HepG2 (cell line): ENCODE measurements at regions not wholly inside any gene's neighbourhood (a gene's known extent, or its start where the extent isn't known, plus 50 kb on each side); places are given as distances from the start of the nearest gene placed in this dataset.

Source experiments
- ATAC-seq: fragments of 200-7000 bp; cut with Tn5 transposase; 3 replicates; pipeline ENCODE4 v1.9.1; 2020; ENCODE audit warnings: mild to moderate bottlenecking, moderate library complexity
- BruUV-seq: library from RNA; stranded (reverse); fragments of 400-500 nt; replicated peaks from 2 replicates; lab custom pipeline; 2021; lab: Mats Ljungman, UMichigan
- CTCF ChIA-PET: fragments of 300-600 bp; formaldehyde crosslinking; extraction: SDS; loops from one replicate; lab custom pipeline; 2021; ENCODE audit warnings: low total read pairs, inconsistent platforms, low intra/inter-chr PET ratio; lab: Yijun Ruan, JAX
- POLR2A ChIA-PET: fragments of 350-600 bp; sonication (Branson Sonifier 250); formaldehyde crosslinking; loops from one replicate; lab custom pipeline; 2020; ENCODE audit warnings: antibody characterized with exemption, inconsistent platforms; lab: Yijun Ruan, JAX
- DNase-seq: peaks from one replicate; pipeline ENCODE4 v3.0.0-alpha.2; 2015; ENCODE audit warnings: low spot score
- FAIRE-seq: peaks from 3 replicates; lab custom pipeline; 2011; peaks lifted over from hg19 to GRCh38; lab: Jason Lieb, UNC
- H2AFZ ChIP-seq: one replicate; pipeline ENCODE4 v1.6.1; 2011; ENCODE audit warnings: low read length, inconsistent platforms
- H3K27ac ChIP-seq: fragments of 300-600 bp; 3 replicates; pipeline ENCODE4 v1.8.0; 2011; ENCODE audit warnings: mixed run types, mild to moderate bottlenecking, mixed read lengths, low read length, inconsistent platforms; ENCODE audit not compliant: insufficient read depth; ENCODE audit errors: extremely low read length
- H3K27me3 ChIP-seq, 2 experiments: fragments of 200-600 bp in 1 of 2; 2 replicates in 1 of 2; 3 replicates in 1 of 2; pipeline versions ENCODE4 v1.6.0 to v1.8.0; 2011; ENCODE audit warnings: low read length in 2 of 2, mild to moderate bottlenecking in 2 of 2, moderate library complexity in 2 of 2, inconsistent platforms in 1 of 2; ENCODE audit not compliant: insufficient read depth in 2 of 2, control insufficient read depth in 1 of 2
- H3K36me3 ChIP-seq, 2 experiments: fragments of 200-600 bp in 1 of 2; replicated peaks in 1 of 2; 2 replicates in 1 of 2; 3 replicates in 1 of 2; pipeline versions ENCODE4 v1.5.1 to v1.8.0; 2011; ENCODE audit warnings: low read length in 2 of 2, inconsistent platforms in 1 of 2; ENCODE audit not compliant: insufficient read depth in 2 of 2, control insufficient read depth in 1 of 2
- H3K4me1 ChIP-seq: 2 replicates; pipeline ENCODE4 v1.5.1; 2012; ENCODE audit warnings: low read length, inconsistent platforms; ENCODE audit not compliant: insufficient read depth
- H3K4me2 ChIP-seq: 2 replicates; pipeline ENCODE4 v1.6.0; 2011; ENCODE audit warnings: low read depth, low read length, inconsistent platforms
- H3K4me3 ChIP-seq, 3 experiments: fragments of 200-600 bp in 1 of 3; sonication (generic), shearing (Covaris generic) in 1 of 3; replicated peaks in 1 of 3; 2 replicates each; pipeline ENCODE4 v1.5.1; 2011 to 2016; ENCODE audit warnings: low read length in 3 of 3, inconsistent platforms in 2 of 3, low read depth in 2 of 3, mild to moderate bottlenecking in 2 of 3, control low read depth in 1 of 3, mixed read lengths in 1 of 3; ENCODE audit not compliant: insufficient read depth in 1 of 3
- H3K79me2 ChIP-seq: one replicate; pipeline ENCODE4 v1.6.1; 2011; ENCODE audit warnings: low read length, inconsistent platforms; ENCODE audit not compliant: insufficient read depth
- H3K9ac ChIP-seq: 2 replicates; pipeline ENCODE4 v1.6.0; 2011; ENCODE audit warnings: mild to moderate bottlenecking, low read depth, low read length, inconsistent platforms; ENCODE audit not compliant: insufficient read depth
- H3K9me3 ChIP-seq: 2 replicates; pipeline ENCODE4 v1.5.1; 2012; ENCODE audit warnings: mild to moderate bottlenecking, low read length
- H4K20me1 ChIP-seq: 2 replicates; pipeline ENCODE4 v1.6.0; 2011; ENCODE audit warnings: inconsistent platforms, mild to moderate bottlenecking, low read length, moderate library complexity; ENCODE audit not compliant: insufficient read depth
- CAMTA2 ChIP-seq: sonication (generic); formaldehyde crosslinking; IDR thresholded peaks from 2 replicates; pipeline ENCODE4 v1.4.0; 2020; ENCODE audit warnings: mild to moderate bottlenecking, missing genetic modification reagents, borderline replicate concordance
- JUN ChIP-seq: sonication (generic); formaldehyde crosslinking; IDR thresholded peaks from 2 replicates; pipeline ENCODE4 v1.4.0; 2020; ENCODE audit warnings: mild to moderate bottlenecking, missing genetic modification reagents
- MBD4 ChIP-seq: IDR thresholded peaks from 2 replicates; pipeline ENCODE4 v1.6.1; 2012; ENCODE audit warnings: low read length, inconsistent platforms, borderline replicate concordance
- MED1 ChIP-seq: sonication (generic); formaldehyde crosslinking; IDR thresholded peaks from 2 replicates; pipeline ENCODE4 v1.4.0; 2020; ENCODE audit warnings: missing genetic modification reagents
- NFIB ChIP-seq: sonication (generic); formaldehyde crosslinking; IDR thresholded peaks from 2 replicates; pipeline ENCODE4 v1.9.0; 2021; ENCODE audit warnings: missing genetic modification reagents, mild to moderate bottlenecking, borderline replicate concordance
- RBAK ChIP-seq: sonication (generic); formaldehyde crosslinking; IDR thresholded peaks from 2 replicates; pipeline ENCODE4 v1.5.1; 2020; ENCODE audit warnings: mild to moderate bottlenecking, missing genetic modification reagents
- SP140L ChIP-seq: sonication (generic); formaldehyde crosslinking; IDR thresholded peaks from 2 replicates; pipeline ENCODE4 v1.4.0; 2020; ENCODE audit warnings: missing genetic modification reagents, borderline replicate concordance
- TCF7 ChIP-seq: sonication (generic); IDR thresholded peaks from 2 replicates; pipeline ENCODE4 v1.6.1; 2016; ENCODE audit warnings: antibody characterized with exemption, low read depth
- ZNF335 ChIP-seq: sonication (generic); formaldehyde crosslinking; IDR thresholded peaks from 2 replicates; pipeline ENCODE4 v1.4.0; 2020; ENCODE audit warnings: missing genetic modification reagents
- ZNF431 ChIP-seq: sonication (generic); formaldehyde crosslinking; IDR thresholded peaks from 2 replicates; pipeline ENCODE4 v1.9.0; 2022; ENCODE audit warnings: missing genetic modification reagents, low read depth, mild to moderate bottlenecking, borderline replicate concordance
- ZNF484 ChIP-seq: sonication (generic); formaldehyde crosslinking; IDR thresholded peaks from 2 replicates; pipeline ENCODE4 v1.5.1; 2020; ENCODE audit warnings: mild to moderate bottlenecking, low read depth, missing genetic modification reagents, borderline replicate concordance
- ZNF510 ChIP-seq: sonication (generic); formaldehyde crosslinking; IDR thresholded peaks from 2 replicates; pipeline ENCODE4 v1.4.0; 2020; ENCODE audit warnings: low read depth, mild to moderate bottlenecking, missing genetic modification reagents
- ZNF557 ChIP-seq: sonication (generic); formaldehyde crosslinking; IDR thresholded peaks from 2 replicates; pipeline ENCODE4 v1.4.0; 2020; ENCODE audit warnings: missing genetic modification reagents
- ZNF672 ChIP-seq: sonication (generic); formaldehyde crosslinking; IDR thresholded peaks from 2 replicates; pipeline ENCODE4 v1.8.1; 2022; ENCODE audit warnings: missing genetic modification reagents
- ZNF777 ChIP-seq: sonication (generic); formaldehyde crosslinking; IDR thresholded peaks from 2 replicates; pipeline ENCODE4 v1.4.0; 2020; ENCODE audit warnings: missing genetic modification reagents
- WGBS: methylation state at CpG from one replicate; pipeline ENCODE4 v1.1.6; 2017; ENCODE audit warnings: low lambda C conversion rate; 5-methylcytosine and 5-hydroxymethylcytosine counted together
- in situ Hi-C: cut with HindIII; loops from 2 replicates; pipeline ENCODE4 v1.10.0; 2017; ENCODE audit warnings: low pct_unique_long_range_greater_than_20kb; ENCODE audit not compliant: extremely low pct_ligation_motif_present
- intact Hi-C: fragments of 100-400 bp; cut with micrococcal nuclease; formaldehyde crosslinking; loops from one replicate; pipeline ENCODE4 v1.10.0; 2022; ENCODE audit not compliant: unreplicated experiment
- TF ChIP-seq, protein P1 (sequence below): sonication (generic); formaldehyde crosslinking; IDR thresholded peaks from 2 replicates; pipeline ENCODE4 v1.4.0; 2020; ENCODE audit warnings: missing genetic modification reagents, borderline replicate concordance
- TF ChIP-seq, protein P2 (sequence below): sonication (generic); formaldehyde crosslinking; IDR thresholded peaks from 2 replicates; pipeline ENCODE4 v1.5.0; 2020; ENCODE audit warnings: mild to moderate bottlenecking, missing genetic modification reagents, moderate library complexity
- TF ChIP-seq, protein P3 (sequence below): sonication (generic); formaldehyde crosslinking; conservative IDR thresholded peaks from 2 replicates; pipeline ENCODE4 v1.4.0; 2020; ENCODE audit warnings: missing genetic modification reagents

DNA sequence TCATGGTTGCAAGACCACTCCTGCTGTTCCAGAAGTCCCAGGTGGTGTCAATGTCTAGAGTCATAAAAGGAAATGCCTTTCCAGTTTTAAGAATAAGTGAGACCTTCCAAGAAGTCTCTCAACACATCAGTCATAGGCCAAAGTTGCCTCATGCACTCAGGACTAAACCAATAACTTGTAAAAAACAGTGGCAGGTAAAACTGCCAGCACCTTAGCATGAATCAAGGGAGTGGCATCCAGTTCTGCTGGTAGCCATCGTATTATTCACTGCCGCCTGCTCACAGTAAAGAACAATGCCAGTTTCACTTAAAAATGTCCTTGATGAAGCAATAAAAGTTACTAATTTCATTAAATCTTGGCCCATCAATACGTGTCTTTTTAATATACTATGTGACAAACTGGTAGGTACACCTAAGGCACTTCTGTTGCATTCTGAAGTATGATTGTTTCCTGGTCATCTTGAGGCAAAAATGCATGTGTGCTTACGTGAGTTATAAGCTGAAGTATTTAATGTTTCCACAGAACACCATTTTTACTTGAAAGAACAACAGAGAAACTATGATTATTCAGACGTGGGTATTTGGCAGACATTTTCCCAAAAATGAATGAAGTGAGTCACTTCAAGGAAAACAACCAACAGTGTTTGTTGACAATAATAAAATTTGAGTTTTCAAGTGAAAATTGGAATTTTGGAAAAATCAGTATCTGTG, 125.2 kb upstream of the SNX19 start (continued):
- TF ChIP-seq, protein P1, sequence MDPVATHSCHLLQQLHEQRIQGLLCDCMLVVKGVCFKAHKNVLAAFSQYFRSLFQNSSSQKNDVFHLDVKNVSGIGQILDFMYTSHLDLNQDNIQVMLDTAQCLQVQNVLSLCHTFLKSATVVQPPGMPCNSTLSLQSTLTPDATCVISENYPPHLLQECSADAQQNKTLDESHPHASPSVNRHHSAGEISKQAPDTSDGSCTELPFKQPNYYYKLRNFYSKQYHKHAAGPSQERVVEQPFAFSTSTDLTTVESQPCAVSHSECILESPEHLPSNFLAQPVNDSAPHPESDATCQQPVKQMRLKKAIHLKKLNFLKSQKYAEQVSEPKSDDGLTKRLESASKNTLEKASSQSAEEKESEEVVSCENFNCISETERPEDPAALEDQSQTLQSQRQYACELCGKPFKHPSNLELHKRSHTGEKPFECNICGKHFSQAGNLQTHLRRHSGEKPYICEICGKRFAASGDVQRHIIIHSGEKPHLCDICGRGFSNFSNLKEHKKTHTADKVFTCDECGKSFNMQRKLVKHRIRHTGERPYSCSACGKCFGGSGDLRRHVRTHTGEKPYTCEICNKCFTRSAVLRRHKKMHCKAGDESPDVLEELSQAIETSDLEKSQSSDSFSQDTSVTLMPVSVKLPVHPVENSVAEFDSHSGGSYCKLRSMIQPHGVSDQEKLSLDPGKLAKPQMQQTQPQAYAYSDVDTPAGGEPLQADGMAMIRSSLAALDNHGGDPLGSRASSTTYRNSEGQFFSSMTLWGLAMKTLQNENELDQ (CRISPR knock-in tag): no peak
- TF ChIP-seq CAMTA2 (CRISPR knock-in tag): no peak
- TF ChIP-seq MED1 (CRISPR knock-in tag): no peak
- TF ChIP-seq ZNF672 (CRISPR knock-in tag): no peak

DNA sequence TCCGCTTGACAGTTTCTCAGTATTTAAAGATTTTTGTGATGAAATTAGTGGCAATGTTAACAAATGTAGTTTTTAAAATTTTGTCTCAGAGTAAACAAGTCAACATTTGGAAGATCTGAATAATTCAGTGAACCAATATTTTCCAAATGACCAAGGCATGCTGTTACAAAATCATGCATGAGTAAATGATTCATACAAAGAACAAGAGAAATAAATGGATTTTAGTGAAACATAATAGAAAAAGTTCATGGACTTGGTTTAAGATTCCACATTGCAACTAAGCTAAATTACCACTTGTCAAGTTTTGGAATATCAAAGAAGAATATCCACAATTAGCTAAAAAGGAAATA, 125.7 kb upstream of the SNX19 start:
- no peak overlapping the region for H3K9ac ChIP-seq
- no peak for TF ChIP-seq NFIB (CRISPR knock-in tag)
- TF ChIP-seq JUN (CRISPR knock-in tag): no peak
- TF ChIP-seq SP140L (CRISPR knock-in tag): no peak
- TF ChIP-seq ZNF777: no peak
- no peak for TF ChIP-seq ZNF431 (CRISPR knock-in tag)
- no peak for TF ChIP-seq ZNF484
- no peak for TF ChIP-seq TCF7
- TF ChIP-seq, protein P2, sequence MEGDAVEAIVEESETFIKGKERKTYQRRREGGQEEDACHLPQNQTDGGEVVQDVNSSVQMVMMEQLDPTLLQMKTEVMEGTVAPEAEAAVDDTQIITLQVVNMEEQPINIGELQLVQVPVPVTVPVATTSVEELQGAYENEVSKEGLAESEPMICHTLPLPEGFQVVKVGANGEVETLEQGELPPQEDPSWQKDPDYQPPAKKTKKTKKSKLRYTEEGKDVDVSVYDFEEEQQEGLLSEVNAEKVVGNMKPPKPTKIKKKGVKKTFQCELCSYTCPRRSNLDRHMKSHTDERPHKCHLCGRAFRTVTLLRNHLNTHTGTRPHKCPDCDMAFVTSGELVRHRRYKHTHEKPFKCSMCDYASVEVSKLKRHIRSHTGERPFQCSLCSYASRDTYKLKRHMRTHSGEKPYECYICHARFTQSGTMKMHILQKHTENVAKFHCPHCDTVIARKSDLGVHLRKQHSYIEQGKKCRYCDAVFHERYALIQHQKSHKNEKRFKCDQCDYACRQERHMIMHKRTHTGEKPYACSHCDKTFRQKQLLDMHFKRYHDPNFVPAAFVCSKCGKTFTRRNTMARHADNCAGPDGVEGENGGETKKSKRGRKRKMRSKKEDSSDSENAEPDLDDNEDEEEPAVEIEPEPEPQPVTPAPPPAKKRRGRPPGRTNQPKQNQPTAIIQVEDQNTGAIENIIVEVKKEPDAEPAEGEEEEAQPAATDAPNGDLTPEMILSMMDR (CRISPR knock-in tag): no peak
- no peak for TF ChIP-seq RBAK (CRISPR knock-in tag)
- no peak for TF ChIP-seq MBD4
- no peak for TF ChIP-seq ZNF335
- TF ChIP-seq, protein P3, sequence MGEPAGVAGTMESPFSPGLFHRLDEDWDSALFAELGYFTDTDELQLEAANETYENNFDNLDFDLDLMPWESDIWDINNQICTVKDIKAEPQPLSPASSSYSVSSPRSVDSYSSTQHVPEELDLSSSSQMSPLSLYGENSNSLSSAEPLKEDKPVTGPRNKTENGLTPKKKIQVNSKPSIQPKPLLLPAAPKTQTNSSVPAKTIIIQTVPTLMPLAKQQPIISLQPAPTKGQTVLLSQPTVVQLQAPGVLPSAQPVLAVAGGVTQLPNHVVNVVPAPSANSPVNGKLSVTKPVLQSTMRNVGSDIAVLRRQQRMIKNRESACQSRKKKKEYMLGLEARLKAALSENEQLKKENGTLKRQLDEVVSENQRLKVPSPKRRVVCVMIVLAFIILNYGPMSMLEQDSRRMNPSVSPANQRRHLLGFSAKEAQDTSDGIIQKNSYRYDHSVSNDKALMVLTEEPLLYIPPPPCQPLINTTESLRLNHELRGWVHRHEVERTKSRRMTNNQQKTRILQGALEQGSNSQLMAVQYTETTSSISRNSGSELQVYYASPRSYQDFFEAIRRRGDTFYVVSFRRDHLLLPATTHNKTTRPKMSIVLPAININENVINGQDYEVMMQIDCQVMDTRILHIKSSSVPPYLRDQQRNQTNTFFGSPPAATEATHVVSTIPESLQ (CRISPR knock-in tag): no peak
- TF ChIP-seq ZNF510 (CRISPR knock-in tag): no peak
- no peak for TF ChIP-seq ZNF557

More for the DNA sequence above, 125.7 kb upstream of the SNX19 start:
- POLR2A ChIA-PET: no interaction called here
- Histone ChIP-seq H3K79me2 (no peaks in the 10 kb centered on the region), H3K4me1 (no peaks in the 10 kb centered on the region), H3K9me3 (no peaks in the 10 kb centered on the region), H3K36me3 (no peaks in the 10 kb centered on the region), H3K4me3 (no peak overlapping the region), H3K27me3 (peaks cover under 1 to 20% of the 10 kb centered on the region in 2 experiments; a peak in 3 of 5 replicates), H3K4me2 (no peak overlapping the region), H4K20me1 (no peaks in the 10 kb centered on the region), H3K27ac (no peak overlapping the region), H2AFZ (no peak overlapping the region)
- CTCF ChIA-PET: no interaction called here
- no TSS peak for BruUV-seq
- in situ Hi-C loops: no loop called here
- DNase-seq: no peak
- intact Hi-C loops: no loop called here
- no peak for ATAC-seq
- no peak for FAIRE-seq
- WGBS: 17% methylated on average over 1 of the region's 1 CpG
